Suppressor macrophage treated with lipopolysaccharide for 4 hours (primary cell): ENCODE measurements at regions not wholly inside any gene's neighbourhood (a gene's known extent, or its start where the extent isn't known, plus 50 kb on each side); places are given as distances from the start of the nearest gene placed in this dataset.

Experiments
- DNase-seq: peaks from one replicate; pipeline ENCODE4 v3.0.0-alpha.2; 2020

- no peak for DNase-seq
Measured at GRCh38 chr3:116939091-116939490, 229.5 kb downstream of the TUSC7 start.

GRCh38 chr3:116939550-116939949, 230.0 kb downstream of the TUSC7 start:
- no peak for DNase-seq

- no peak for DNase-seq
Measured at GRCh38 chr3:116940719-116941118, 231.1 kb downstream of the TUSC7 start.

- no peak for DNase-seq
Measured at GRCh38 chr3:116946376-116946775, 236.8 kb downstream of the TUSC7 start.

GRCh38 chr3:116947148-116947547, 237.6 kb downstream of the TUSC7 start:
- no peak for DNase-seq

- no peak for DNase-seq
Measured at GRCh38 chr3:116947809-116948208, 238.2 kb downstream of the TUSC7 start.

GRCh38 chr3:116950301-116951055, 240.9 kb downstream of the TUSC7 start:
- no peak for DNase-seq

- DNase-seq: no peak
Measured at GRCh38 chr3:116951610-116952009, 242.0 kb downstream of the TUSC7 start.

GRCh38 chr3:116958291-116958690, 248.7 kb downstream of the TUSC7 start:
- DNase-seq: no peak

- DNase-seq: no peak
Measured at GRCh38 chr3:116961106-116961505, 251.5 kb downstream of the TUSC7 start.

GRCh38 chr3:116963802-116964201, 254.2 kb downstream of the TUSC7 start:
- DNase-seq: no peak

GRCh38 chr3:116966649-116967048, 257.1 kb downstream of the TUSC7 start:
- no peak for DNase-seq

GRCh38 chr3:116969135-116969534, 259.6 kb downstream of the TUSC7 start:
- no peak for DNase-seq

GRCh38 chr3:116969646-116970045, 260.1 kb downstream of the TUSC7 start:
- DNase-seq: no peak

GRCh38 chr3:116971531-116971930, 262.0 kb downstream of the TUSC7 start:
- no peak for DNase-seq

GRCh38 chr3:116974702-116975101, 265.1 kb downstream of the TUSC7 start:
- no peak for DNase-seq

- DNase-seq: no peak
Measured at GRCh38 chr3:116977441-116977840, 267.9 kb downstream of the TUSC7 start.

GRCh38 chr3:116980099-116980498, 270.5 kb downstream of the TUSC7 start:
- DNase-seq: no peak

GRCh38 chr3:116981089-116981488, 271.5 kb downstream of the TUSC7 start:
- no peak for DNase-seq

GRCh38 chr3:116984301-116984700, 274.7 kb downstream of the TUSC7 start:
- DNase-seq: no peak

GRCh38 chr3:116994351-116994879, 284.8 kb downstream of the TUSC7 start:
- DNase-seq: no peak

GRCh38 chr3:117003501-117003900, 293.9 kb downstream of the TUSC7 start:
- no peak for DNase-seq

- DNase-seq: no peak
Measured at GRCh38 chr3:117005274-117005673, 295.7 kb downstream of the TUSC7 start.

GRCh38 chr3:117005911-117006522, 296.4 kb downstream of the TUSC7 start:
- no peak for DNase-seq

- DNase-seq: no peak
Measured at GRCh38 chr3:117010318-117010717, 300.7 kb downstream of the TUSC7 start.
